ENCODE measurements at regions not wholly inside any gene's neighbourhood (a gene's known extent, or its start where the extent isn't known, plus 50 kb on each side); places are given as distances from the start of the nearest gene placed in this dataset.

GRCh38 chr20:1811621-1812498, 83.3 kb upstream of the SIRPA start:
- H3K4me3 ChIP-seq (ENCODE audit: low read depth, low read length), result no peak overlapping the region
- CTCF ChIA-PET, result interaction anchor here (1.0 to 3.1 kb wide), 8 partner anchors 10 to 360 kb away, joined by 3 to 12 read pairs (median 4); no protein-coding TSS in a partner anchor
- DNase-seq (ENCODE audit: low read depth, low spot score), result no peak
- POLR2A ChIA-PET, result interaction anchor here (0.5 kb wide), 1 partner anchor 14 kb away, joined by 3 read pairs; no protein-coding TSS in a partner anchor
- TF ChIP-seq CTCF (IDR thresholded peaks at IDR 0.05; ENCODE audit: insufficient read depth, low read length, missing control alignments), result no peak

- TF ChIP-seq CTCF (IDR thresholded peaks at IDR 0.05; ENCODE audit: insufficient read depth, low read length, missing control alignments), result no peak
- no peak for DNase-seq (ENCODE audit: low read depth, low spot score)
- POLR2A ChIA-PET, result no interaction called here
- CTCF ChIA-PET, result interaction anchor here (1.9 to 3.1 kb wide), 6 partner anchors 9 to 34 kb away, joined by 5 to 13 read pairs (median 9); no protein-coding TSS in a partner anchor
- no peak overlapping the region for H3K4me3 ChIP-seq (ENCODE audit: low read depth, low read length)
Observed at GRCh38 chr20:1810926-1811620, 84.1 kb upstream of the SIRPA start.

- CTCF ChIA-PET, result interaction anchor here (1.9 to 3.1 kb wide), 6 partner anchors 8 to 34 kb away, joined by 5 to 13 read pairs (median 10); no protein-coding TSS in a partner anchor
- POLR2A ChIA-PET, result interaction anchor here (0.7 kb wide), 1 partner anchor 16 kb away, joined by 3 read pairs; no protein-coding TSS in a partner anchor
- DNase-seq (ENCODE audit: low read depth, low spot score), result no peak
- no peak overlapping the region for H3K4me3 ChIP-seq (ENCODE audit: low read depth, low read length)
- no peak for TF ChIP-seq CTCF (IDR thresholded peaks at IDR 0.05; ENCODE audit: insufficient read depth, low read length, missing control alignments)
Observed at GRCh38 chr20:1810572-1810925, 84.7 kb upstream of the SIRPA start.

GRCh38 chr20:1809611-1810510, 85.3 kb upstream of the SIRPA start:
- H3K4me3 ChIP-seq (ENCODE audit: low read depth, low read length), result no peak overlapping the region; the same call in 1 of the 2 replicates
- ChIA-PET CTCF (interaction anchor here (0.9 to 2.9 kb wide), 6 partner anchors 10 to 45 kb away, joined by 3 to 13 read pairs (median 8); no protein-coding TSS in a partner anchor), POLR2A (interaction anchor here (0.7 to 1.1 kb wide), 3 partner anchors 10 to 17 kb away, joined by 3 read pairs; no protein-coding TSS in a partner anchor)

GRCh38 chr20:1809131-1809572, 86.1 kb upstream of the SIRPA start:
- CTCF ChIA-PET, result interaction anchor here (0.8 to 2.9 kb wide), 6 partner anchors 9 to 91 kb away, joined by 3 to 13 read pairs (median 6); no protein-coding TSS in a partner anchor
- DNase-seq (ENCODE audit: low read depth, low spot score), result peak; percentile 73
- POLR2A ChIA-PET, result interaction anchor here (1.0 to 1.1 kb wide), 2 partner anchors 9 to 12 kb away, joined by 3 read pairs; no protein-coding TSS in a partner anchor
- no peak overlapping the region for H3K4me3 ChIP-seq (ENCODE audit: low read depth, low read length)
- no peak for TF ChIP-seq CTCF (IDR thresholded peaks at IDR 0.05; ENCODE audit: insufficient read depth, low read length, missing control alignments)

More at GRCh38 chr20:1809611-1810510, 85.3 kb upstream of the SIRPA start:
- no peak for TF ChIP-seq CTCF (IDR thresholded peaks at IDR 0.05; ENCODE audit: insufficient read depth, low read length, missing control alignments)
- no peak for DNase-seq (ENCODE audit: low read depth, low spot score)
